ENCODE measurements at regions not wholly inside any gene's neighbourhood (a gene's known extent, or its start where the extent isn't known, plus 50 kb on each side); places are given as distances from the start of the nearest gene placed in this dataset.

DNA sequence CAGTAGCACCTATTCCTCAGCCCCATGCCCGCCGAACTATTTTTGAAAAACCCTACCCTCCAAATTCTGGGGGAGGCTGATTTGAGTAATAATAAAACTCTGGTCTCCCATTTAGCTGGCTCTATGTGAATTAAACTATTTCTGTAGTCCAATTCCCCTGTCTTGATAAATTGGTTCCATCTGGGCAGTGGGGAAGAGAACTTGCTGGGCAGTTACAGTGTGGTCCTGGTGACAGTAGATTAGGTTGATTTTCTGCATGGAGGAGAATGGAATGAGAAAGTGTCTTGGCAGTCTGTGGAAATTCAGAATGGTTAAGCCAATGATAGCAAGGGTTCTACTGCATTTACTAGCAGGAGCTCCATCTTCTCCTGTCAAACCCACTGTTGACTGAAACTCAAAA lies 95.0 kb downstream of the SPP2 start:
- no peak overlapping the region for H3K27ac ChIP-seq (ENCODE audit: low read depth, low read length)
- H3K79me2 ChIP-seq (ENCODE audit: control insufficient read depth, low read length), result no peaks in the 10 kb centered on the region
- no peaks in the 10 kb centered on the region for H3K4me1 ChIP-seq (ENCODE audit: control insufficient read depth, low read length)
- H3K9me3 ChIP-seq (ENCODE audit: control insufficient read depth, insufficient read depth, low read length), result no peaks in the 10 kb centered on the region
- no peak overlapping the region for H3K4me3 ChIP-seq (ENCODE audit: low read length)
- no peaks in the 10 kb centered on the region for H4K20me1 ChIP-seq (ENCODE audit: control insufficient read depth, insufficient read depth, low read depth, low read length)
- no peaks in the 10 kb centered on the region for H3F3A ChIP-seq (ENCODE audit: control insufficient read depth, insufficient read depth)
- H3K4me2 ChIP-seq (ENCODE audit: low read length), result no peak overlapping the region
- H3K27me3 ChIP-seq (ENCODE audit: control insufficient read depth, low read length), result 0 out of 2 replicates have a peak, but pooled peaks cover 5% of the 10 kb centered on the region
- no peaks in the 10 kb centered on the region for H3K9me2 ChIP-seq (replicated peaks; ENCODE audit: control insufficient read depth, low read length)
- H3K36me3 ChIP-seq (ENCODE audit: control insufficient read depth, low read length), result no peaks in the 10 kb centered on the region
- TF ChIP-seq, protein P1, sequence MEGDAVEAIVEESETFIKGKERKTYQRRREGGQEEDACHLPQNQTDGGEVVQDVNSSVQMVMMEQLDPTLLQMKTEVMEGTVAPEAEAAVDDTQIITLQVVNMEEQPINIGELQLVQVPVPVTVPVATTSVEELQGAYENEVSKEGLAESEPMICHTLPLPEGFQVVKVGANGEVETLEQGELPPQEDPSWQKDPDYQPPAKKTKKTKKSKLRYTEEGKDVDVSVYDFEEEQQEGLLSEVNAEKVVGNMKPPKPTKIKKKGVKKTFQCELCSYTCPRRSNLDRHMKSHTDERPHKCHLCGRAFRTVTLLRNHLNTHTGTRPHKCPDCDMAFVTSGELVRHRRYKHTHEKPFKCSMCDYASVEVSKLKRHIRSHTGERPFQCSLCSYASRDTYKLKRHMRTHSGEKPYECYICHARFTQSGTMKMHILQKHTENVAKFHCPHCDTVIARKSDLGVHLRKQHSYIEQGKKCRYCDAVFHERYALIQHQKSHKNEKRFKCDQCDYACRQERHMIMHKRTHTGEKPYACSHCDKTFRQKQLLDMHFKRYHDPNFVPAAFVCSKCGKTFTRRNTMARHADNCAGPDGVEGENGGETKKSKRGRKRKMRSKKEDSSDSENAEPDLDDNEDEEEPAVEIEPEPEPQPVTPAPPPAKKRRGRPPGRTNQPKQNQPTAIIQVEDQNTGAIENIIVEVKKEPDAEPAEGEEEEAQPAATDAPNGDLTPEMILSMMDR (IDR thresholded peaks at IDR 0.05; ENCODE audit: low read depth, low read length, poor library complexity, severe bottlenecking), result no peak

DNA sequence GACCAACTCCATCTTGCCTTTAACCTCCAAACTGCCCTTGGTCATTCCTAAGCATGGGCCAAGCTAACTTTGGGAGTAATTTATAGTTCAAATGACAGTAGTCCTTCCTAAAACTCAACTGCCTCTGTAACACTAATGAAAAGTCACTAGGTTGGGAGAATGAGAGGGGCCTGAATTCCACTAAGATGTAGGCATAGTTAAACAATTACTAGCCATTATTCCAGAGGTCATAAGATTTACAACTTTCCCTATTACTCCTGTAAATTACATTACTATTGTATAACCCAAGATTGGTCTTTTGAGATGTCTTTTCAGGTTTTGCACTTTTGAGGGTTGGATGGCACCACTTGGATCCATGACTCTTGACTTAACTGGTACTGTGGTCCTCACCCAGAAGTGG lies 94.6 kb downstream of the SPP2 start:
- no peaks in the 10 kb centered on the region for H3F3A ChIP-seq (ENCODE audit: control insufficient read depth, insufficient read depth)
- no peaks in the 10 kb centered on the region for H3K9me3 ChIP-seq (ENCODE audit: control insufficient read depth, insufficient read depth, low read length)
- 0 out of 2 replicates have a peak, but pooled peaks cover 5% of the 10 kb centered on the region for H3K27me3 ChIP-seq (ENCODE audit: control insufficient read depth, low read length)
- no peaks in the 10 kb centered on the region for H3K79me2 ChIP-seq (ENCODE audit: control insufficient read depth, low read length)
- H3K4me3 ChIP-seq (ENCODE audit: low read length), result no peak overlapping the region
- H3K4me1 ChIP-seq (ENCODE audit: control insufficient read depth, low read length), result no peaks in the 10 kb centered on the region
- no peak overlapping the region for H3K27ac ChIP-seq (ENCODE audit: low read depth, low read length)
- H4K20me1 ChIP-seq (ENCODE audit: control insufficient read depth, insufficient read depth, low read depth, low read length), result no peaks in the 10 kb centered on the region
- H3K9me2 ChIP-seq (replicated peaks; ENCODE audit: control insufficient read depth, low read length), result no peaks in the 10 kb centered on the region
- TF ChIP-seq, protein P1 (IDR thresholded peaks at IDR 0.05; ENCODE audit: low read depth, low read length, poor library complexity, severe bottlenecking), result no peak
- TF ChIP-seq EZH2phosphoT487 (IDR thresholded peaks at IDR 0.05; ENCODE audit: borderline replicate concordance, low read length), result no peak
- H3K4me2 ChIP-seq (ENCODE audit: low read length), result no peak overlapping the region
- H3K36me3 ChIP-seq (ENCODE audit: control insufficient read depth, low read length), result no peaks in the 10 kb centered on the region

DNA sequence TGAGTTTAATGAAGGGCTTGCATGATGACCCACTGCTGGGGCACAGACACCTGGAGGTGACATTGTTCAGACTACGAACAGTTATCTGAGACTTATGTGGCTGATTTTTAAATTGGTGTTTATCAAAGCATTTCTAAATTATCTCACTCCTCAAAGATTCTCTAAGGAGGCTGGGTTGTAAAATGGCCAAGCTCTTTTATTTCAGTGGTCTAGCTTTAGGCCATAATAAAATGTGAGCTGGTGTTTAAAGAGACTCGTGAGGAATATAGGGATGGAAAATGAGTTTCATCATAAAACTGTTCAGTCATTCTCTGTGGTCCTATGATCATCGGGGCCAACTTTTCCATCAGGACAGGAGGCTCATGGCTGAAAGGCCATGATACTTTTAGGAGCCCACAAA lies 93.4 kb downstream of the SPP2 start:
- Histone ChIP-seq H3K4me2 (ENCODE audit: low read length) (no peak overlapping the region), H3K9me3 (ENCODE audit: control insufficient read depth, insufficient read depth, low read length) (no peaks in the 10 kb centered on the region)

More for the DNA sequence above, 93.4 kb downstream of the SPP2 start:
- no peak for TF ChIP-seq EZH2phosphoT487 (IDR thresholded peaks at IDR 0.05; ENCODE audit: borderline replicate concordance, low read length)
- TF ChIP-seq, protein P1 (IDR thresholded peaks at IDR 0.05; ENCODE audit: low read depth, low read length, poor library complexity, severe bottlenecking), result no peak
- H3F3A ChIP-seq (ENCODE audit: control insufficient read depth, insufficient read depth), result no peaks in the 10 kb centered on the region
- no peaks in the 10 kb centered on the region for H4K20me1 ChIP-seq (ENCODE audit: control insufficient read depth, insufficient read depth, low read depth, low read length)
- no peaks in the 10 kb centered on the region for H3K36me3 ChIP-seq (ENCODE audit: control insufficient read depth, low read length)
- H3K27ac ChIP-seq (ENCODE audit: low read depth, low read length), result no peak overlapping the region
- H3K4me1 ChIP-seq (ENCODE audit: control insufficient read depth, low read length), result no peaks in the 10 kb centered on the region
- no peaks in the 10 kb centered on the region for H3K79me2 ChIP-seq (ENCODE audit: control insufficient read depth, low read length)
- no peaks in the 10 kb centered on the region for H3K9me2 ChIP-seq (replicated peaks; ENCODE audit: control insufficient read depth, low read length)
- H3K4me3 ChIP-seq (ENCODE audit: low read length), result no peak overlapping the region
- H3K27me3 ChIP-seq (ENCODE audit: control insufficient read depth, low read length), result 0 out of 2 replicates have a peak, but pooled peaks cover 5% of the 10 kb centered on the region
